ENCODE measurements at regions not wholly inside any gene's neighbourhood (a gene's known extent, or its start where the extent isn't known, plus 50 kb on each side); places are given as distances from the start of the nearest gene placed in this dataset.

GRCh38 chr10:118537623-118538022 lies 57.8 kb downstream of the PRLHR start:
- DNase-seq, result no peak
- no peaks in the 10 kb centered on the region for H3K4me1 Mint-ChIP-seq (ENCODE audit: low read depth)
- no peaks in the 10 kb centered on the region for H3K36me3 Mint-ChIP-seq (ENCODE audit: low read depth)

DNA sequence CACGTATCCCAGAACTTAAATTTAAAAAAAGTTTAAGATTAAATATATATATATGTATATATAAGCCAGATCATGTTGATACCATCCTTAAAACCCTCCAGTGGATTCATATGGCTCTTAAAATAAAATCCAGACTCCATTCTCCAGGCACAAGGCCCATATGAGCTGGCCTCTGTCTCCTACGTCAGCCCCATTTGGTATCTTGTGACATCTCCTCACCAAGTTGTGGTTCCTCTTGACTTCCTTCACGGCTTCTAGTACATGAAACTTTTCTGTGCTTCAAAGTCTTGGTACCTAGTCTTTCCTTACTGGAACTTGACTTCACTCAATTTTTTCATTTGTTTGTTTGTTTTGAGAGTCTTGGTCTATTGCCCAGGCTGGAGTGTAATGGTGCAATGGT lies 61.3 kb downstream of the PRLHR start:
- Mint-ChIP-seq H3K36me3 (ENCODE audit: low read depth) (no peaks in the 10 kb centered on the region), H3K9me3 (no peaks in the 10 kb centered on the region), H3K4me1 (ENCODE audit: low read depth) (peaks cover 2% of the 10 kb centered on the region), H3K4me3 (no peak overlapping the region), H3K27ac (no peak overlapping the region), H3K27me3 (peaks cover 21% of the 10 kb centered on the region)
- DNase-seq, result no peak

More at GRCh38 chr10:118537623-118538022, 57.8 kb downstream of the PRLHR start:
- no peaks in the 10 kb centered on the region for H3K9me3 Mint-ChIP-seq
- H3K27me3 Mint-ChIP-seq, result peaks cover 31% of the 10 kb centered on the region
- no peak overlapping the region for H3K27ac Mint-ChIP-seq
- no peak overlapping the region for H3K4me3 Mint-ChIP-seq

GRCh38 chr10:118531105-118531852 lies 64.2 kb downstream of the PRLHR start:
- Mint-ChIP-seq H3K36me3 (ENCODE audit: low read depth) (no peaks in the 10 kb centered on the region), H3K4me1 (ENCODE audit: low read depth) (peaks cover 2% of the 10 kb centered on the region), H3K4me3 (no peak overlapping the region), H3K27me3 (peaks cover 26% of the 10 kb centered on the region), H3K27ac (no peak overlapping the region), H3K9me3 (no peaks in the 10 kb centered on the region)
- DNase-seq, result no peak

DNA sequence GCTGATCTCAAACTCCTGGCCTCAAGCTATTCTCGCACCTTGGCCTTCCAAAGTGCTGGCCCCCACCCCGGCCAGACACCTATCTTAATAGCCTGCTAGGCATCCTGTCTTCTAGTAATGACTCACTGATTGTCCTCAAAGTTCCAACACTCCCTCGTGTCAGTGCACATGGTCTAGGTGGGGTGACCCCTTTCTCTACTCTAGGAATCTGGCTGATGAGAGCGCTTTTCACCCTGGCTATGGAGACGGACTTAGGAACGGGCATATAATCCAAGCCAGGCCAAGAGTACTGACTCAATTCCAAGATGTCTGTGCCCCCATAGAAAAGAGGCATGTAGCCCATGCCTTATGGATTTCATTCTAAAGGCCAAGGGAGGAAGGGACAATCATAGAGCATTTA lies 67.0 kb downstream of the PRLHR start:
- Mint-ChIP-seq H3K27ac (no peak overlapping the region), H3K36me3 (ENCODE audit: low read depth) (no peaks in the 10 kb centered on the region), H3K4me1 (ENCODE audit: low read depth) (peaks cover 2% of the 10 kb centered on the region), H3K4me3 (no peak overlapping the region), H3K9me3 (no peaks in the 10 kb centered on the region), H3K27me3 (peaks cover 39% of the 10 kb centered on the region)
- no peak for DNase-seq

DNA sequence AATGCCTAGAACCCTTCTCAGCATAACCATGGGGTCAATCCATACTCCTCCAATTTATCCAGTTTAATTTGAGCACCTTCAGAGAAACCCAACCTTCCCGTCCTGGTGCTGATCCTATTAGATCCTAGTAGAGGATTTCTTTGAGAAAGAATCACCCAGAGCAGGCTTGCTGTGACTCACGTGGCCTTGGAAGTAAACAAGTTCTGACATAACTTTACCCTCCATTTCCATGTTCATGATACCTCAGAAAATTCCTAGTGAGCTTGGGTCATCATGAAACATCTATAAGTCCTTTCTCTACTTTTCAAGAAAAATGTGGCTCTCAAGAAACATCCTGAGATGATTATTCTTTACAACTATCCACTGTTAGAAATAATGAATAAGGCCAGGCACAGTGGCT lies 71.7 kb downstream of the PRLHR start:
- Mint-ChIP-seq H3K4me3 (no peak overlapping the region), H3K27me3 (peaks cover 47% of the 10 kb centered on the region), H3K4me1 (ENCODE audit: low read depth) (no peaks in the 10 kb centered on the region), H3K9me3 (no peaks in the 10 kb centered on the region), H3K36me3 (ENCODE audit: low read depth) (no peaks in the 10 kb centered on the region), H3K27ac (no peak overlapping the region)
- no peak for DNase-seq

GRCh38 chr10:118522791-118523498 lies 72.5 kb downstream of the PRLHR start:
- no peak overlapping the region for H3K27ac Mint-ChIP-seq
- H3K9me3 Mint-ChIP-seq, result peaks cover 4% of the 10 kb centered on the region
- H3K36me3 Mint-ChIP-seq (ENCODE audit: low read depth), result no peaks in the 10 kb centered on the region
- H3K27me3 Mint-ChIP-seq, result peaks cover 49% of the 10 kb centered on the region
- DNase-seq, result no peak
- no peak overlapping the region for H3K4me3 Mint-ChIP-seq
- no peaks in the 10 kb centered on the region for H3K4me1 Mint-ChIP-seq (ENCODE audit: low read depth)

- Mint-ChIP-seq H3K4me1 (ENCODE audit: low read depth) (no peaks in the 10 kb centered on the region), H3K4me3 (no peak overlapping the region), H3K9me3 (peaks cover 5% of the 10 kb centered on the region), H3K27ac (no peak overlapping the region), H3K36me3 (ENCODE audit: low read depth) (no peaks in the 10 kb centered on the region), H3K27me3 (peaks cover 49% of the 10 kb centered on the region)
- no peak for DNase-seq
Measured at GRCh38 chr10:118521415-118522117, 73.9 kb downstream of the PRLHR start.

DNA sequence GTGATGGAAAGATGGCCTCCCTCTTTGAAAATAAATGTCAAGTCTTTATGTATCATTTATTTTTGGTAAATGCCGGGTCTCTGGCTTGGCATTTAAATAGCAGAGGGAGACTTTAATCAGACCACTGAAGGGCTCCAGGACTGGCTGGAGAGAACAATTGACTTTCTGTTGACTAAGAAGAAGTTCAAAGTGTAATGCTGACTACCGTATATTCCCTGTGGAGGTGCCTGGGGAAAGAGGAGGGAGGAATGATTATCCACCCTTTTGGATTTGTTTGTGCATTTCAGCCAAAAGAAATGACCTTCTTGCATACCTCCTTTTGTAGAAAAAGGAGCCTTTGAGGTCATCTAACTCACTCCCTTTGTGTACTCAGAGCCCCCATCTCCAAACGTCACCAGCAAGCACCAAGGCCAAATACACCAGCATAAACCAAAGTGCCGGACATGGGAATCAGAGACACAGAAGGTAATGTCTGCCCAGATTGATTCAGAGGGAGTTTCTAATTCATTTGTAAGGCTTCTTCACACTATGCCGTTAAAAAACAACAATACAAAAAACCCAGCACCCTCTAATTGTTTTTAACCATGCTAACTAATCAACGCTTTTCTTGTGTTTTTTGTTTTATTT lies 75.2 kb downstream of the PRLHR start:
- H3K4me1 Mint-ChIP-seq (ENCODE audit: low read depth), result no peaks in the 10 kb centered on the region
- DNase-seq, result no peak
- peaks cover 46% of the 10 kb centered on the region for H3K27me3 Mint-ChIP-seq
- H3K27ac Mint-ChIP-seq, result no peak overlapping the region
- H3K4me3 Mint-ChIP-seq, result no peak overlapping the region
- no peaks in the 10 kb centered on the region for H3K36me3 Mint-ChIP-seq (ENCODE audit: low read depth)
- H3K9me3 Mint-ChIP-seq, result peaks cover 5% of the 10 kb centered on the region

GRCh38 chr10:118518095-118518494 lies 77.4 kb downstream of the PRLHR start:
- no peak for DNase-seq
- Mint-ChIP-seq H3K27me3 (peaks cover 47% of the 10 kb centered on the region), H3K4me1 (ENCODE audit: low read depth) (no peaks in the 10 kb centered on the region), H3K27ac (no peak overlapping the region), H3K36me3 (ENCODE audit: low read depth) (no peaks in the 10 kb centered on the region), H3K4me3 (no peak overlapping the region), H3K9me3 (peaks cover 5% of the 10 kb centered on the region)

DNA sequence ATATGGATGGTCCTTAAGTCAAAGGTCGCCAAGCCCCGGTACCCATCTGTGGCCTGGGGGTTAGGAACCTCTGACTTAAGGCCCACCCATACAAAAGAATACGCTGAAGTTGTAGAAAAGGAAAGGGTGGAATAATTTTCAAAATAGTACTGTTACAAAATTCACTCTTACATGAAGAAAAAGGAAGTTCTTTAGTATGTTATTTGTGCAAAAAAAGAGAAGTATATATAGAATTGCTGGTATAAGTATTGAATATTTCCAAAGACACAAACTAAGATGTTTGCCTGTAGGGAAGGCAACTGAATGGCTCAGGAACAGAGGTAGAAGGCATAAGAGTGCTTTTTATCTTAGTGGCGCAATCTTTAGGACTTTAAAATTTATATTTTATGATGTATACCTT lies 78.7 kb downstream of the PRLHR start:
- H3K9me3 Mint-ChIP-seq, result peaks cover 5% of the 10 kb centered on the region
- H3K4me1 Mint-ChIP-seq (ENCODE audit: low read depth), result no peaks in the 10 kb centered on the region
- H3K36me3 Mint-ChIP-seq (ENCODE audit: low read depth), result no peaks in the 10 kb centered on the region
- H3K27ac Mint-ChIP-seq, result no peak overlapping the region
- peaks cover 38% of the 10 kb centered on the region for H3K27me3 Mint-ChIP-seq
- no peak overlapping the region for H3K4me3 Mint-ChIP-seq
- DNase-seq, result no peak

GRCh38 chr10:118513174-118513573 lies 82.3 kb downstream of the PRLHR start:
- H3K9me3 Mint-ChIP-seq, result peaks cover 4% of the 10 kb centered on the region
- peaks cover 27% of the 10 kb centered on the region for H3K27me3 Mint-ChIP-seq
- H3K4me1 Mint-ChIP-seq (ENCODE audit: low read depth), result peaks cover 7% of the 10 kb centered on the region
- no peaks in the 10 kb centered on the region for H3K36me3 Mint-ChIP-seq (ENCODE audit: low read depth)
- H3K4me3 Mint-ChIP-seq, result no peak overlapping the region
- no peak for DNase-seq
- H3K27ac Mint-ChIP-seq, result no peak overlapping the region

DNA sequence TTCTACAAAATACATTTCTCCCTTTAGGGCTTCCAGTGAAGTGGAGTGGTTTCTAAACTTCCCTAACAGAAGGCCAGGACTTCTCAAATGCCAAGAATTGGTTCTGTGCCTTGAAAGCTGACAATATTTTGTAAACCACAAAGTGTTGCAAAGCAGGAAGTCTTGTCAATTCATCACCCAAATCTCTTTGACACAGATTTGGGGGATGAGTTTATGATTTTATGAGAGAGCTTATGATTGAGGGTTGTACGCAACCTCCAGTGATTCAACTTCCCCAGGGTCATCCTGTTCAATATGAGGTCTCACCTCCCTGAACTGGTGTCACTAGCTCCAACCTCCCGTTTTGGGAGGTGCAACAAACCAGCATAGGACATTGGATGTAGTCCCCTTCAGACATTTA lies 83.7 kb downstream of the PRLHR start:
- peaks cover 18% of the 10 kb centered on the region for H3K27me3 Mint-ChIP-seq
- no peak overlapping the region for H3K4me3 Mint-ChIP-seq
- no peaks in the 10 kb centered on the region for H3K36me3 Mint-ChIP-seq (ENCODE audit: low read depth)
- H3K4me1 Mint-ChIP-seq (ENCODE audit: low read depth), result peaks cover 7% of the 10 kb centered on the region
- no peak overlapping the region for H3K27ac Mint-ChIP-seq
- no peak for DNase-seq
- no peaks in the 10 kb centered on the region for H3K9me3 Mint-ChIP-seq

DNA sequence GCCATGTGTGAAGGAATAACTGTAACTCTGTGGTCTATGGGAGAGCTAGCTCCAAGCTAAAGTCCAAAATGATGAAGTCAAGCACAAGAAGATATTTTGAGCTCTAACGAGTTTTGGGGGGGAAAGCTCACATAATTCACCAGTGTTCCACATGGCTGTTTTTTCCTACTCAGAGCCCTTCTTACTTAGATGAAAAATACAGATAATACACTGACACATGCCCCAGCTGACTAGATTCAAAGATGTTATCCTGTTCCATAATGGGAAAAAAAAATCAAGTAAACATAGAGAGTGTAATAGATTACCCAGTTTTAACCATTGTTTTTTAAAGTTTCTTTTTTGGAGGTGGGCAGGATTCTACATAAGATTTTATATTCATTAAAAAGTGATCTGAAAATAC lies 86.6 kb downstream of the PRLHR start:
- Mint-ChIP-seq H3K9me3 (no peaks in the 10 kb centered on the region), H3K27ac (no peak overlapping the region), H3K4me3 (no peak overlapping the region), H3K36me3 (ENCODE audit: low read depth) (no peaks in the 10 kb centered on the region), H3K27me3 (peaks cover 9% of the 10 kb centered on the region), H3K4me1 (ENCODE audit: low read depth) (peaks cover 7% of the 10 kb centered on the region)
- no peak for DNase-seq

DNA sequence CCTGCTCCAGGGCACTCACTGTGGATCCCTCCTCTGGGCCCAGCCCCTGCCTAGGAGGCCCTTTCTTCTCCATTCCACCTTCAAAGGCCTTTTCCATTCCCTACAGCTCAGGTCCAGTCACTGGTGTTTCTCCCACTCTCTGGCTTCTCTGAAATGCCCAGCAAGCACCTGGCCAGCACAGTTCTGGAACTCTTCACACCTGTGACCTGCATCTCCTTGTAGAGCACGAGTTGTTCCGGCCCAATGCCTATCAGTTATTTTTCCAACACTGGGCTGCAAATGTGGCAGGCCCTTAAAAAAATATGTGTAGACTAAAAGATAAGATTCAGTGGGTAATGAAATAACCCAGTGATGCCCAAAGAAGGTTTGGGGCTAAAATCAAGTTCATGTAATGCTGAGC lies 87.1 kb downstream of the PRLHR start:
- H3K27ac Mint-ChIP-seq, result no peak overlapping the region
- H3K4me1 Mint-ChIP-seq (ENCODE audit: low read depth), result peaks cover 7% of the 10 kb centered on the region
- no peak for DNase-seq
- H3K36me3 Mint-ChIP-seq (ENCODE audit: low read depth), result no peaks in the 10 kb centered on the region
- peaks cover 6% of the 10 kb centered on the region for H3K27me3 Mint-ChIP-seq
- no peak overlapping the region for H3K4me3 Mint-ChIP-seq
- H3K9me3 Mint-ChIP-seq, result no peaks in the 10 kb centered on the region

Measured in activated T-cell treated with anti-CD3 and anti-CD28 coated beads, Interleukin-2, amount 50 U/mL, for 24 hours (primary cell).